OCI-LY7 (cell line): ENCODE measurements at regions not wholly inside any gene's neighbourhood (a gene's known extent, or its start where the extent isn't known, plus 50 kb on each side); places are given as distances from the start of the nearest gene placed in this dataset.

Source experiments
- CTCF ChIP-seq: fragments of 200-600 bp; sonication (generic); conservative IDR thresholded peaks from 2 replicates; pipeline ENCODE4 v1.5.1; 2014; ENCODE audit warnings: mild to moderate bottlenecking, antibody characterized with exemption, low read length, moderate library complexity, mixed read lengths
- EZH2phosphoT487 ChIP-seq: fragments of 200-600 bp; sonication (generic); IDR thresholded peaks from 2 replicates; pipeline ENCODE4 v1.6.1; 2018; ENCODE audit warnings: low read depth, borderline replicate concordance, mild to moderate bottlenecking, mixed run types, antibody characterized with exemption, low read length, moderate library complexity, mixed read lengths

- TF ChIP-seq CTCF, result no peak
- TF ChIP-seq EZH2phosphoT487, result no peak
Observed at GRCh38 chr2:60278906-60279305, 274.5 kb downstream of the BCL11A start.
